Right renal cortex interstitium (tissue), 3 donors: ENCODE measurements at regions not wholly inside any gene's neighbourhood (a gene's known extent, or its start where the extent isn't known, plus 50 kb on each side); places are given as distances from the start of the nearest gene placed in this dataset.
"Not testable (repeated sequence)": the region's sequence is repeated elsewhere in the genome, so short reads cannot be mapped to it uniquely, and the experiment has no call there.

Experiments used
- DNase-seq, 3 donors: peaks; one replicate each; pipeline ENCODE4 v3.0.0-alpha.2; 2013; ENCODE audit warnings: low read depth in 3 of 3, low spot score in 2 of 3

- no peak for DNase-seq
These were observed 272.9 kb downstream of the KLHL13 start for GRCh38 chrX:117843749-117844148.

GRCh38 chrX:117840645-117841044 is 276.0 kb downstream of the KLHL13 start:
- no peak for DNase-seq

GRCh38 chrX:117839544-117839943 is 277.1 kb downstream of the KLHL13 start:
- DNase-seq: no peak

GRCh38 chrX:117838581-117839331 is 277.9 kb downstream of the KLHL13 start:
- DNase-seq: no peak

GRCh38 chrX:117835034-117835433 is 281.6 kb downstream of the KLHL13 start:
- no peak for DNase-seq

GRCh38 chrX:117834076-117834475 is 282.5 kb downstream of the KLHL13 start:
- DNase-seq: no peak

- DNase-seq: not testable (repeated sequence)
These were observed 295.1 kb downstream of the KLHL13 start for GRCh38 chrX:117821472-117821871.

- DNase-seq: no peak
These were observed 308.2 kb downstream of the KLHL13 start for GRCh38 chrX:117808426-117808825.

GRCh38 chrX:117803463-117803862 is 313.1 kb downstream of the KLHL13 start:
- no peak for DNase-seq

- DNase-seq: no peak
These were observed 328.3 kb downstream of the KLHL13 start for GRCh38 chrX:117788339-117788738.

- DNase-seq: no peak
These were observed 345.2 kb downstream of the KLHL13 start for GRCh38 chrX:117771384-117771783.

- DNase-seq: no peak
These were observed 347.6 kb downstream of the KLHL13 start for GRCh38 chrX:117768861-117769604.

GRCh38 chrX:117765211-117765610 is 351.4 kb downstream of the KLHL13 start:
- DNase-seq: no peak

- DNase-seq: no peak
These were observed 363.9 kb downstream of the KLHL13 start for GRCh38 chrX:117752745-117753144.

- no peak for DNase-seq
These were observed 365.5 kb downstream of the KLHL13 start for GRCh38 chrX:117751155-117751554.

- DNase-seq: no peak
These were observed 371.7 kb downstream of the KLHL13 start for GRCh38 chrX:117744958-117745357.

GRCh38 chrX:117743469-117744251 is 372.9 kb downstream of the KLHL13 start:
- no peak for DNase-seq

- DNase-seq: peak in 1 of 3 donors; percentile 6
These were observed 403.2 kb downstream of the KLHL13 start for GRCh38 chrX:117713411-117713810.

GRCh38 chrX:117711782-117712181 is 404.8 kb downstream of the KLHL13 start:
- DNase-seq: no peak

GRCh38 chrX:117707948-117708743 is 408.5 kb downstream of the KLHL13 start:
- DNase-seq: no peak

- no peak for DNase-seq
These were observed 415.6 kb downstream of the KLHL13 start for GRCh38 chrX:117701050-117701449.
